Gastroesophageal sphincter (tissue), 3 donors: ENCODE measurements at regions not wholly inside any gene's neighbourhood (a gene's known extent, or its start where the extent isn't known, plus 50 kb on each side); places are given as distances from the start of the nearest gene placed in this dataset.

Source experiments
- EP300 ChIP-seq: sonication (generic); formaldehyde crosslinking; IDR thresholded peaks from one replicate; pipeline ENCODE4 v1.6.1; 2017; ENCODE audit warnings: antibody characterized with exemption, mild to moderate bottlenecking
- POLR2A ChIP-seq, 2 donors: fragments of 450-650 bp; IDR thresholded peaks; one replicate each; pipeline ENCODE4 v1.6.1; 2017; ENCODE audit warnings: antibody characterized with exemption in 2 of 2, mild to moderate bottlenecking in 2 of 2, moderate library complexity in 1 of 2
- POLR2AphosphoS5 ChIP-seq: sonication (generic); formaldehyde crosslinking; IDR thresholded peaks from one replicate; pipeline ENCODE4 v1.6.1; 2017; ENCODE audit warnings: antibody characterized with exemption
- TF ChIP-seq, protein P1 (sequence below), 4 experiments: fragments of 200-600 bp in 2 of 4; fragments of 450-650 bp in 2 of 4; sonication (generic) in 1 of 4; IDR thresholded peaks; one replicate each; pipeline ENCODE4 v1.5.1; 2017 to 2019; ENCODE audit warnings: antibody characterized with exemption in 4 of 4, mild to moderate bottlenecking in 2 of 4, moderate library complexity in 2 of 4

GRCh38 chr20:48102076-48102787, 317.0 kb upstream of the SULF2 start:
- TF ChIP-seq POLR2A (IDR thresholded peaks at IDR 0.05) (no peak), EP300 (no peak), POLR2AphosphoS5 (no peak)
- TF ChIP-seq, protein P1, sequence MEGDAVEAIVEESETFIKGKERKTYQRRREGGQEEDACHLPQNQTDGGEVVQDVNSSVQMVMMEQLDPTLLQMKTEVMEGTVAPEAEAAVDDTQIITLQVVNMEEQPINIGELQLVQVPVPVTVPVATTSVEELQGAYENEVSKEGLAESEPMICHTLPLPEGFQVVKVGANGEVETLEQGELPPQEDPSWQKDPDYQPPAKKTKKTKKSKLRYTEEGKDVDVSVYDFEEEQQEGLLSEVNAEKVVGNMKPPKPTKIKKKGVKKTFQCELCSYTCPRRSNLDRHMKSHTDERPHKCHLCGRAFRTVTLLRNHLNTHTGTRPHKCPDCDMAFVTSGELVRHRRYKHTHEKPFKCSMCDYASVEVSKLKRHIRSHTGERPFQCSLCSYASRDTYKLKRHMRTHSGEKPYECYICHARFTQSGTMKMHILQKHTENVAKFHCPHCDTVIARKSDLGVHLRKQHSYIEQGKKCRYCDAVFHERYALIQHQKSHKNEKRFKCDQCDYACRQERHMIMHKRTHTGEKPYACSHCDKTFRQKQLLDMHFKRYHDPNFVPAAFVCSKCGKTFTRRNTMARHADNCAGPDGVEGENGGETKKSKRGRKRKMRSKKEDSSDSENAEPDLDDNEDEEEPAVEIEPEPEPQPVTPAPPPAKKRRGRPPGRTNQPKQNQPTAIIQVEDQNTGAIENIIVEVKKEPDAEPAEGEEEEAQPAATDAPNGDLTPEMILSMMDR (IDR thresholded peaks at IDR 0.05) = no peak
